ENCODE measurements at regions not wholly inside any gene's neighbourhood (a gene's known extent, or its start where the extent isn't known, plus 50 kb on each side); places are given as distances from the start of the nearest gene placed in this dataset.

GRCh38 chr2:226680719-226681118 lies 118.9 kb downstream of the IRS1 start:
- no peak for TF ChIP-seq POLR2A (IDR thresholded peaks at IDR 0.05; ENCODE audit: low read depth, low read length)
- TF ChIP-seq TAF1 (IDR thresholded peaks at IDR 0.05; ENCODE audit: borderline replicate concordance, low read depth, low read length): no peak
- TF ChIP-seq POLR2AphosphoS5 (IDR thresholded peaks at IDR 0.05; ENCODE audit: low read depth, low read length): no peak
- FAIRE-seq (no peak), DNase-seq (ENCODE audit: insufficient read length) (no peak)

GRCh38 chr2:226679389-226680065 lies 120.1 kb downstream of the IRS1 start:
- FAIRE-seq (no peak), DNase-seq (ENCODE audit: insufficient read length) (no peak)
- no peak for TF ChIP-seq TAF1 (IDR thresholded peaks at IDR 0.05; ENCODE audit: borderline replicate concordance, low read depth, low read length)
- TF ChIP-seq POLR2AphosphoS5 (IDR thresholded peaks at IDR 0.05; ENCODE audit: low read depth, low read length): no peak
- TF ChIP-seq POLR2A (IDR thresholded peaks at IDR 0.05; ENCODE audit: low read depth, low read length): no peak

GRCh38 chr2:226678422-226678821 lies 121.2 kb downstream of the IRS1 start:
- no peak for DNase-seq (ENCODE audit: insufficient read length)
- TF ChIP-seq POLR2AphosphoS5 (IDR thresholded peaks at IDR 0.05; ENCODE audit: low read depth, low read length) (no peak), POLR2A (IDR thresholded peaks at IDR 0.05; ENCODE audit: low read depth, low read length) (no peak), TAF1 (IDR thresholded peaks at IDR 0.05; ENCODE audit: borderline replicate concordance, low read depth, low read length) (no peak)
- no peak for FAIRE-seq

- TF ChIP-seq POLR2AphosphoS5 (IDR thresholded peaks at IDR 0.05; ENCODE audit: low read depth, low read length) (no peak), TAF1 (IDR thresholded peaks at IDR 0.05; ENCODE audit: borderline replicate concordance, low read depth, low read length) (no peak), POLR2A (IDR thresholded peaks at IDR 0.05; ENCODE audit: low read depth, low read length) (no peak)
Measured at GRCh38 chr2:226677080-226677479, 122.5 kb downstream of the IRS1 start.

GRCh38 chr2:226676618-226677017 lies 123.0 kb downstream of the IRS1 start:
- no peak for TF ChIP-seq TAF1 (IDR thresholded peaks at IDR 0.05; ENCODE audit: borderline replicate concordance, low read depth, low read length)
- no peak for FAIRE-seq
- DNase-seq (ENCODE audit: insufficient read length): no peak

More at GRCh38 chr2:226677080-226677479, 122.5 kb downstream of the IRS1 start:
- DNase-seq (ENCODE audit: insufficient read length) (no peak), FAIRE-seq (no peak)

- FAIRE-seq (no peak), DNase-seq (ENCODE audit: insufficient read length) (no peak)
- no peak for TF ChIP-seq POLR2AphosphoS5 (IDR thresholded peaks at IDR 0.05; ENCODE audit: low read depth, low read length)
- TF ChIP-seq TAF1 (IDR thresholded peaks at IDR 0.05; ENCODE audit: borderline replicate concordance, low read depth, low read length): no peak
- no peak for TF ChIP-seq POLR2A (IDR thresholded peaks at IDR 0.05; ENCODE audit: low read depth, low read length)
Measured at GRCh38 chr2:226674123-226674522, 125.5 kb downstream of the IRS1 start.

GRCh38 chr2:226673314-226673723 lies 126.3 kb downstream of the IRS1 start:
- TF ChIP-seq POLR2AphosphoS5 (IDR thresholded peaks at IDR 0.05; ENCODE audit: low read depth, low read length): no peak
- no peak for TF ChIP-seq TAF1 (IDR thresholded peaks at IDR 0.05; ENCODE audit: borderline replicate concordance, low read depth, low read length)
- TF ChIP-seq POLR2A (IDR thresholded peaks at IDR 0.05; ENCODE audit: low read depth, low read length): no peak
- FAIRE-seq: no peak
- DNase-seq (ENCODE audit: insufficient read length): no peak

- FAIRE-seq (no peak), DNase-seq (ENCODE audit: insufficient read length) (no peak)
- TF ChIP-seq POLR2AphosphoS5 (IDR thresholded peaks at IDR 0.05; ENCODE audit: low read depth, low read length) (no peak), TAF1 (IDR thresholded peaks at IDR 0.05; ENCODE audit: borderline replicate concordance, low read depth, low read length) (no peak), POLR2A (IDR thresholded peaks at IDR 0.05; ENCODE audit: low read depth, low read length) (no peak)
Measured at GRCh38 chr2:226671141-226671676, 128.4 kb downstream of the IRS1 start.

- no peak for FAIRE-seq
- DNase-seq (ENCODE audit: insufficient read length): no peak
- TF ChIP-seq TAF1 (IDR thresholded peaks at IDR 0.05; ENCODE audit: borderline replicate concordance, low read depth, low read length): no peak
- TF ChIP-seq POLR2AphosphoS5 (IDR thresholded peaks at IDR 0.05; ENCODE audit: low read depth, low read length): no peak
- no peak for TF ChIP-seq POLR2A (IDR thresholded peaks at IDR 0.05; ENCODE audit: low read depth, low read length)
Measured at GRCh38 chr2:226669905-226670304, 129.7 kb downstream of the IRS1 start.

- FAIRE-seq: no peak
- TF ChIP-seq POLR2A (IDR thresholded peaks at IDR 0.05; ENCODE audit: low read depth, low read length) (no peak), TAF1 (IDR thresholded peaks at IDR 0.05; ENCODE audit: borderline replicate concordance, low read depth, low read length) (no peak), POLR2AphosphoS5 (IDR thresholded peaks at IDR 0.05; ENCODE audit: low read depth, low read length) (no peak)
- no peak for DNase-seq (ENCODE audit: insufficient read length)
Measured at GRCh38 chr2:226669249-226669648, 130.4 kb downstream of the IRS1 start.

- FAIRE-seq: no peak
- no peak for DNase-seq (ENCODE audit: insufficient read length)
- no peak for TF ChIP-seq POLR2A (IDR thresholded peaks at IDR 0.05; ENCODE audit: low read depth, low read length)
- no peak for TF ChIP-seq POLR2AphosphoS5 (IDR thresholded peaks at IDR 0.05; ENCODE audit: low read depth, low read length)
- TF ChIP-seq TAF1 (IDR thresholded peaks at IDR 0.05; ENCODE audit: borderline replicate concordance, low read depth, low read length): no peak
Measured at GRCh38 chr2:226667736-226668135, 131.9 kb downstream of the IRS1 start.

- no peak for DNase-seq (ENCODE audit: insufficient read length)
- no peak for FAIRE-seq
- TF ChIP-seq TAF1 (IDR thresholded peaks at IDR 0.05; ENCODE audit: borderline replicate concordance, low read depth, low read length): no peak
- TF ChIP-seq POLR2A (IDR thresholded peaks at IDR 0.05; ENCODE audit: low read depth, low read length): no peak
- no peak for TF ChIP-seq POLR2AphosphoS5 (IDR thresholded peaks at IDR 0.05; ENCODE audit: low read depth, low read length)
Measured at GRCh38 chr2:226665306-226665831, 134.3 kb downstream of the IRS1 start.

Data from GM12892 (cell line).